HEK293 (cell line): ENCODE measurements at regions not wholly inside any gene's neighbourhood (a gene's known extent, or its start where the extent isn't known, plus 50 kb on each side); places are given as distances from the start of the nearest gene placed in this dataset.

Experiments used
- CTCF ChIA-PET: fragments of 350-600 bp; formaldehyde crosslinking; extraction: SDS; loops from one replicate; lab custom pipeline; 2021; ENCODE audit warnings: antibody characterized with exemption; lab: Yijun Ruan, JAX
- POLR2A ChIA-PET: fragments of 300-600 bp; formaldehyde crosslinking; extraction: SDS; loops from one replicate; lab custom pipeline; 2020; ENCODE audit warnings: antibody characterized with exemption, inconsistent platforms; lab: Yijun Ruan, JAX
- H3K27ac ChIP-seq: fragments of 200-500 bp; sonication (Bioruptor generic); 2 replicates; pipeline ENCODE4 v1.5.1; 2014; ENCODE audit warnings: low read depth, low read length, control low read depth, inconsistent platforms; ENCODE audit errors: extremely low read depth
- H3K36me3 ChIP-seq, 2 experiments: fragments of 200-500 bp in 1 of 2; sonication (Bioruptor generic) in 1 of 2; 1 replicate in 1 of 2; 2 replicates in 1 of 2; pipeline ENCODE4 v1.5.1; 2014 to 2017; ENCODE audit warnings: inconsistent platforms in 2 of 2, low read length in 2 of 2; ENCODE audit not compliant: control insufficient read depth in 2 of 2, insufficient read depth in 1 of 2
- H3K4me1 ChIP-seq: fragments of 200-500 bp; sonication (Bioruptor generic); 2 replicates; pipeline ENCODE4 v1.5.1; 2014; ENCODE audit warnings: mild to moderate bottlenecking, low read length, inconsistent platforms; ENCODE audit not compliant: control insufficient read depth, insufficient read depth
- H3K4me3 ChIP-seq: 2 replicates; pipeline ENCODE4 v1.5.1; 2011; ENCODE audit warnings: low read depth, mild to moderate bottlenecking, control low read depth, low read length, moderate library complexity
- H3K9me3 ChIP-seq: fragments of 200-500 bp; sonication (Bioruptor generic); 2 replicates; pipeline ENCODE4 v1.5.1; 2014; ENCODE audit warnings: low read depth, low read length, inconsistent platforms; ENCODE audit not compliant: control insufficient read depth, insufficient read depth
- IKZF3 ChIP-seq: fragments of 450-650 bp; IDR thresholded peaks from 2 replicates; pipeline ENCODE4 v1.5.0; 2018; ENCODE audit warnings: missing biosample characterization, mild to moderate bottlenecking, missing genetic modification characterization, moderate library complexity
- KLF10 ChIP-seq: fragments of 450-650 bp; IDR thresholded peaks from 2 replicates; pipeline ENCODE4 v1.5.1; 2018; ENCODE audit warnings: missing biosample characterization, mild to moderate bottlenecking, missing genetic modification characterization
- MYNN ChIP-seq: fragments of 450-650 bp; formaldehyde crosslinking; IDR thresholded peaks from 2 replicates; pipeline ENCODE4 v1.5.1; 2016; ENCODE audit warnings: missing biosample characterization, missing genetic modification characterization, borderline replicate concordance
- SCRT2 ChIP-seq: fragments of 450-650 bp; formaldehyde crosslinking; IDR thresholded peaks from 2 replicates; pipeline ENCODE4 v1.5.1; 2016; ENCODE audit warnings: missing biosample characterization, missing genetic modification characterization
- SP2 ChIP-seq: fragments of 450-650 bp; formaldehyde crosslinking; IDR thresholded peaks from 2 replicates; pipeline ENCODE4 v1.5.1; 2016; ENCODE audit warnings: missing biosample characterization, missing genetic modification characterization
- YY2 ChIP-seq: fragments of 450-650 bp; formaldehyde crosslinking; IDR thresholded peaks from 2 replicates; pipeline ENCODE4 v1.5.1; 2016; ENCODE audit warnings: missing biosample characterization, missing genetic modification characterization
- ZFHX2 ChIP-seq: fragments of 450-650 bp; formaldehyde crosslinking; conservative IDR thresholded peaks from 2 replicates; pipeline ENCODE4 v1.5.1; 2016; ENCODE audit warnings: missing biosample characterization, missing genetic modification characterization
- ZNF114 ChIP-seq: fragments of 450-650 bp; formaldehyde crosslinking; IDR thresholded peaks from 2 replicates; pipeline ENCODE4 v1.5.0; 2017; ENCODE audit warnings: missing biosample characterization, missing genetic modification characterization
- ZNF133 ChIP-seq: fragments of 450-650 bp; formaldehyde crosslinking; IDR thresholded peaks from 2 replicates; pipeline ENCODE4 v1.5.1; 2016; ENCODE audit warnings: missing biosample characterization, missing genetic modification characterization
- ZNF184 ChIP-seq: fragments of 450-650 bp; IDR thresholded peaks from 2 replicates; pipeline ENCODE4 v1.5.1; 2018; ENCODE audit warnings: missing biosample characterization, mild to moderate bottlenecking, missing genetic modification characterization
- ZNF24 ChIP-seq: fragments of 450-650 bp; formaldehyde crosslinking; IDR thresholded peaks from 2 replicates; pipeline ENCODE4 v1.5.1; 2016; ENCODE audit warnings: missing biosample characterization, missing genetic modification characterization
- ZNF341 ChIP-seq: fragments of 450-650 bp; formaldehyde crosslinking; IDR thresholded peaks from 2 replicates; pipeline ENCODE4; 2016; ENCODE audit warnings: low read depth, missing biosample characterization, missing genetic modification characterization
- ZNF561 ChIP-seq: fragments of 450-650 bp; IDR thresholded peaks from 2 replicates; pipeline ENCODE4 v1.5.1; 2018; ENCODE audit warnings: missing biosample characterization, missing genetic modification characterization, borderline replicate concordance
- ZNF585B ChIP-seq: fragments of 450-650 bp; formaldehyde crosslinking; IDR thresholded peaks from 2 replicates; pipeline ENCODE4 v1.5.1; 2016; ENCODE audit warnings: missing biosample characterization, missing genetic modification characterization
- ZNF624 ChIP-seq: fragments of 450-650 bp; formaldehyde crosslinking; IDR thresholded peaks from 2 replicates; pipeline ENCODE4 v1.5.1; 2017; ENCODE audit warnings: missing biosample characterization, missing genetic modification characterization
- ZNF660 ChIP-seq: fragments of 450-650 bp; IDR thresholded peaks from 2 replicates; pipeline ENCODE4 v1.5.1; 2018; ENCODE audit warnings: missing biosample characterization, mild to moderate bottlenecking, missing genetic modification characterization
- ZNF792 ChIP-seq: fragments of 450-650 bp; formaldehyde crosslinking; IDR thresholded peaks from 2 replicates; pipeline ENCODE4 v1.5.1; 2016; ENCODE audit warnings: missing biosample characterization, missing genetic modification characterization
- ZSCAN30 ChIP-seq: fragments of 450-650 bp; IDR thresholded peaks from 2 replicates; pipeline ENCODE4 v1.5.1; 2018; ENCODE audit warnings: missing biosample characterization, mild to moderate bottlenecking, missing genetic modification characterization, moderate library complexity
- TF ChIP-seq, protein P1 (sequence below): fragments of 450-650 bp; formaldehyde crosslinking; IDR thresholded peaks from 2 replicates; pipeline ENCODE4 v1.5.1; 2016; ENCODE audit warnings: missing biosample characterization, missing genetic modification characterization
- TF ChIP-seq, protein P2 (sequence below): fragments of 450-650 bp; formaldehyde crosslinking; IDR thresholded peaks from 2 replicates; pipeline ENCODE4 v1.5.1; 2016; ENCODE audit warnings: missing biosample characterization, missing genetic modification characterization
- TF ChIP-seq, protein P3 (sequence below): fragments of 450-650 bp; IDR thresholded peaks from 2 replicates; pipeline ENCODE4 v1.5.1; 2018; ENCODE audit warnings: missing biosample characterization, missing genetic modification characterization
- TF ChIP-seq, protein P4 (sequence below): fragments of 450-650 bp; formaldehyde crosslinking; IDR thresholded peaks from 2 replicates; pipeline ENCODE4 v1.5.1; 2017; ENCODE audit warnings: missing biosample characterization, missing genetic modification characterization

DNA sequence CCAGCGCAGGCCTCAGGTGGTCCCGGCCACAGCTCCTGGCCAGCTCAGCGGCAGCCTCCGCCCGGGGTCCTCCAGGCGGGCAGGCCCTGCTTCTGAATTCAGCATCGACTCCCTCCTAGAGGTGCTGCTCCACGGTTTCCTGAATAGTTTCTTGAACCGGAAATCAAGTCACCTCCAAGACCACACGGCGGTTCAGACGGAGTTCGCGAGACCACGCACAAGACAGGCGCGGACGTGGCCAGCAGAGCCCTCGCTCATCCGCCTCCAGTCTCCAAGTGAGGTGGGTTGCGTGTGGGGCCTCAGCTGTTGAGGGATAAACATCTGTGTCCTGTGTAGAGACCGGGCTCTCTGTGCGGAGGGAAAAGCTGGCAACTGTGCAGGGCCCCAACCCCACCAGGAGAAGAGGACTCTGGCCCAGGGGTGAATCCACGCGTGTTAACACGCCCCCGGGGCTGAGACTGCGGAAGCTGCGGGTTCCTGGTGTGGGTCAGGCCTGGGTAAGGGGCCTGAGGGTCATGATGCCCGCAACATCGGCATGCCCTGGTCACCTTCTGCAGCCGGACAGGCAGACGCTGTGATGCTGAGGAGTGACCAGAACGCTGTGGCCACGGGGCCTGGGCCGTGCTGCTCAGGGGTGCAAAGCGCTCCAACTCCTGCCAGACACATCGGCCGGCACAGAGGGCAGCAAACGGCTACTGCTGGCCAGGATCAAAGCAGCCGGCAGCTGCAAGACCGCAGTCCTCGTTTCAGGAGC, 55.0 kb upstream of the METRNL start:
- Histone ChIP-seq H3K4me1 (no peaks in the 10 kb centered on the region), H3K4me3 (no peak overlapping the region), H3K27ac (no peak overlapping the region), H3K9me3 (no peaks in the 10 kb centered on the region), H3K36me3 (no peaks in the 10 kb centered on the region)
- TF ChIP-seq ZFHX2, result no peak
- no peak for TF ChIP-seq YY2
- TF ChIP-seq, protein P1, sequence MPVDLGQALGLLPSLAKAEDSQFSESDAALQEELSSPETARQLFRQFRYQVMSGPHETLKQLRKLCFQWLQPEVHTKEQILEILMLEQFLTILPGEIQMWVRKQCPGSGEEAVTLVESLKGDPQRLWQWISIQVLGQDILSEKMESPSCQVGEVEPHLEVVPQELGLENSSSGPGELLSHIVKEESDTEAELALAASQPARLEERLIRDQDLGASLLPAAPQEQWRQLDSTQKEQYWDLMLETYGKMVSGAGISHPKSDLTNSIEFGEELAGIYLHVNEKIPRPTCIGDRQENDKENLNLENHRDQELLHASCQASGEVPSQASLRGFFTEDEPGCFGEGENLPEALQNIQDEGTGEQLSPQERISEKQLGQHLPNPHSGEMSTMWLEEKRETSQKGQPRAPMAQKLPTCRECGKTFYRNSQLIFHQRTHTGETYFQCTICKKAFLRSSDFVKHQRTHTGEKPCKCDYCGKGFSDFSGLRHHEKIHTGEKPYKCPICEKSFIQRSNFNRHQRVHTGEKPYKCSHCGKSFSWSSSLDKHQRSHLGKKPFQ (tag by site-specific recombination), result no peak
- no peak for TF ChIP-seq ZNF114 (tag by site-specific recombination)
- TF ChIP-seq MYNN (tag by site-specific recombination), result no peak
- POLR2A ChIA-PET, result no interaction called here
- CTCF ChIA-PET, result interaction anchor here (0.6 kb wide), 1 partner anchor 243 kb away, joined by 5 read pairs; no protein-coding TSS in a partner anchor

DNA sequence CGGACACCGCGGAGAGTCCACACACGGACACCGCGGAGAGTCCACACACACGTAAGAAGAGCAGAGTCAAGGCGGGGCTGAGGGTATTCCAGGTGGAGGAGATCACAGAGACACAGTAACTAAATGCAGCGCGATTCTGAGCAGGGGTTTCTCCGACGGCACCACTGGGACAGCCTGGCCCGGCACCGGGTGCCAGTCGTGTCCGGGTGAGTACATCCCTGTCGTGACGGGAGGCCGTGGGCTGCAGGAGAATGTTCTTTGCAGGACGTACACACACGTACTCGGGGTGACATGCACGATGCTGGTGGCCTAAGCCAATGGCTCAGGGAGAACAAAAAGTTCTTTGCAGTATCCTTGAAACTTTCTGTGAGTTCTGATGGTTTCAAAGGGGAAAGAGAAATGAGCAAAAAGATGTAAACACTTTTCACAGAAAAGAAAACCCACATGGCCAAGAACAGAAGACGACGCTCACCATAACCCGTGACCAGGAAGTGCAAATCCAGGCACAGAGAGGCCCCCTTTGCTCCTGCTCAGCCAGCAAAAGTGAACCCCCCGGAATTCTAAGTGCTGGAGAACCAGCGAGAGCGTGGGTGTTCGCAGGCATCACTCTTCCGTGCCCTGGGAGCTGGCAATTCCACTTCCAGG, 53.7 kb upstream of the METRNL start:
- Histone ChIP-seq H3K36me3 (no peaks in the 10 kb centered on the region), H3K9me3 (no peaks in the 10 kb centered on the region), H3K4me1 (no peaks in the 10 kb centered on the region), H3K27ac (no peak overlapping the region), H3K4me3 (no peak overlapping the region)
- ChIA-PET CTCF (no interaction called here), POLR2A (no interaction called here)
- TF ChIP-seq ZNF624 (tag by site-specific recombination), result no peak
- TF ChIP-seq IKZF3 (tag by site-specific recombination), result no peak
- TF ChIP-seq ZNF133 (tag by site-specific recombination), result no peak
- no peak for TF ChIP-seq ZNF341 (tag by site-specific recombination)
- no peak for TF ChIP-seq ZNF24 (tag by site-specific recombination)
- TF ChIP-seq ZNF184 (tag by site-specific recombination), result no peak
- TF ChIP-seq, protein P2, sequence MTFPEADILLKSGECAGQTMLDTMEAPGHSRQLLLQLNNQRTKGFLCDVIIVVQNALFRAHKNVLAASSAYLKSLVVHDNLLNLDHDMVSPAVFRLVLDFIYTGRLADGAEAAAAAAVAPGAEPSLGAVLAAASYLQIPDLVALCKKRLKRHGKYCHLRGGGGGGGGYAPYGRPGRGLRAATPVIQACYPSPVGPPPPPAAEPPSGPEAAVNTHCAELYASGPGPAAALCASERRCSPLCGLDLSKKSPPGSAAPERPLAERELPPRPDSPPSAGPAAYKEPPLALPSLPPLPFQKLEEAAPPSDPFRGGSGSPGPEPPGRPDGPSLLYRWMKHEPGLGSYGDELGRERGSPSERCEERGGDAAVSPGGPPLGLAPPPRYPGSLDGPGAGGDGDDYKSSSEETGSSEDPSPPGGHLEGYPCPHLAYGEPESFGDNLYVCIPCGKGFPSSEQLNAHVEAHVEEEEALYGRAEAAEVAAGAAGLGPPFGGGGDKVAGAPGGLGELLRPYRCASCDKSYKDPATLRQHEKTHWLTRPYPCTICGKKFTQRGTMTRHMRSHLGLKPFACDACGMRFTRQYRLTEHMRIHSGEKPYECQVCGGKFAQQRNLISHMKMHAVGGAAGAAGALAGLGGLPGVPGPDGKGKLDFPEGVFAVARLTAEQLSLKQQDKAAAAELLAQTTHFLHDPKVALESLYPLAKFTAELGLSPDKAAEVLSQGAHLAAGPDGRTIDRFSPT, result no peak
- no peak for TF ChIP-seq ZNF561
- TF ChIP-seq ZSCAN30 (tag by site-specific recombination), result no peak
- TF ChIP-seq ZNF792, result no peak
- TF ChIP-seq SCRT2 (tag by site-specific recombination), result no peak
- no peak for TF ChIP-seq ZNF660 (tag by site-specific recombination)
- TF ChIP-seq, protein P3, sequence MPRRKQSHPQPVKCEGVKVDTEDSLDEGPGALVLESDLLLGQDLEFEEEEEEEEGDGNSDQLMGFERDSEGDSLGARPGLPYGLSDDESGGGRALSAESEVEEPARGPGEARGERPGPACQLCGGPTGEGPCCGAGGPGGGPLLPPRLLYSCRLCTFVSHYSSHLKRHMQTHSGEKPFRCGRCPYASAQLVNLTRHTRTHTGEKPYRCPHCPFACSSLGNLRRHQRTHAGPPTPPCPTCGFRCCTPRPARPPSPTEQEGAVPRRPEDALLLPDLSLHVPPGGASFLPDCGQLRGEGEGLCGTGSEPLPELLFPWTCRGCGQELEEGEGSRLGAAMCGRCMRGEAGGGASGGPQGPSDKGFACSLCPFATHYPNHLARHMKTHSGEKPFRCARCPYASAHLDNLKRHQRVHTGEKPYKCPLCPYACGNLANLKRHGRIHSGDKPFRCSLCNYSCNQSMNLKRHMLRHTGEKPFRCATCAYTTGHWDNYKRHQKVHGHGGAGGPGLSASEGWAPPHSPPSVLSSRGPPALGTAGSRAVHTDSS, result no peak
- TF ChIP-seq, protein P4, sequence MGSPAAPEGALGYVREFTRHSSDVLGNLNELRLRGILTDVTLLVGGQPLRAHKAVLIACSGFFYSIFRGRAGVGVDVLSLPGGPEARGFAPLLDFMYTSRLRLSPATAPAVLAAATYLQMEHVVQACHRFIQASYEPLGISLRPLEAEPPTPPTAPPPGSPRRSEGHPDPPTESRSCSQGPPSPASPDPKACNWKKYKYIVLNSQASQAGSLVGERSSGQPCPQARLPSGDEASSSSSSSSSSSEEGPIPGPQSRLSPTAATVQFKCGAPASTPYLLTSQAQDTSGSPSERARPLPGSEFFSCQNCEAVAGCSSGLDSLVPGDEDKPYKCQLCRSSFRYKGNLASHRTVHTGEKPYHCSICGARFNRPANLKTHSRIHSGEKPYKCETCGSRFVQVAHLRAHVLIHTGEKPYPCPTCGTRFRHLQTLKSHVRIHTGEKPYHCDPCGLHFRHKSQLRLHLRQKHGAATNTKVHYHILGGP, result no peak
- no peak for TF ChIP-seq ZNF585B
- no peak for TF ChIP-seq SP2 (tag by site-specific recombination)
- TF ChIP-seq KLF10, result no peak
